Lower leg skin (tissue), 3 donors: ENCODE measurements at regions not wholly inside any gene's neighbourhood (a gene's known extent, or its start where the extent isn't known, plus 50 kb on each side); places are given as distances from the start of the nearest gene placed in this dataset.

Experiments
- POLR2A ChIP-seq, 2 donors: fragments of 450-650 bp; IDR thresholded peaks; one replicate each; pipeline ENCODE4 v1.6.1; 2016 to 2017; ENCODE audit warnings: antibody characterized with exemption in 2 of 2, mild to moderate bottlenecking in 1 of 2, moderate library complexity in 1 of 2
- TF ChIP-seq, protein P1 (sequence below), 3 donors: fragments of 450-650 bp; IDR thresholded peaks; one replicate each; pipeline ENCODE4 v1.5.1; 2016; ENCODE audit warnings: antibody characterized with exemption in 3 of 3, mild to moderate bottlenecking in 3 of 3, moderate library complexity in 2 of 3

- TF ChIP-seq, protein P1, sequence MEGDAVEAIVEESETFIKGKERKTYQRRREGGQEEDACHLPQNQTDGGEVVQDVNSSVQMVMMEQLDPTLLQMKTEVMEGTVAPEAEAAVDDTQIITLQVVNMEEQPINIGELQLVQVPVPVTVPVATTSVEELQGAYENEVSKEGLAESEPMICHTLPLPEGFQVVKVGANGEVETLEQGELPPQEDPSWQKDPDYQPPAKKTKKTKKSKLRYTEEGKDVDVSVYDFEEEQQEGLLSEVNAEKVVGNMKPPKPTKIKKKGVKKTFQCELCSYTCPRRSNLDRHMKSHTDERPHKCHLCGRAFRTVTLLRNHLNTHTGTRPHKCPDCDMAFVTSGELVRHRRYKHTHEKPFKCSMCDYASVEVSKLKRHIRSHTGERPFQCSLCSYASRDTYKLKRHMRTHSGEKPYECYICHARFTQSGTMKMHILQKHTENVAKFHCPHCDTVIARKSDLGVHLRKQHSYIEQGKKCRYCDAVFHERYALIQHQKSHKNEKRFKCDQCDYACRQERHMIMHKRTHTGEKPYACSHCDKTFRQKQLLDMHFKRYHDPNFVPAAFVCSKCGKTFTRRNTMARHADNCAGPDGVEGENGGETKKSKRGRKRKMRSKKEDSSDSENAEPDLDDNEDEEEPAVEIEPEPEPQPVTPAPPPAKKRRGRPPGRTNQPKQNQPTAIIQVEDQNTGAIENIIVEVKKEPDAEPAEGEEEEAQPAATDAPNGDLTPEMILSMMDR (IDR thresholded peaks at IDR 0.05), result no peak
- TF ChIP-seq POLR2A (IDR thresholded peaks at IDR 0.05), result no peak
Measured at GRCh38 chr11:131137046-131137445, 220.8 kb upstream of the SNX19 start.
